PC-3 (cell line): ENCODE measurements at regions not wholly inside any gene's neighbourhood (a gene's known extent, or its start where the extent isn't known, plus 50 kb on each side); places are given as distances from the start of the nearest gene placed in this dataset.

ENCODE experiments used
- ATAC-seq: fragments of 200-7000 bp; cut with Tn5 transposase; 2 replicates; pipeline ENCODE4 v1.9.1; 2020; ENCODE audit warnings: mild to moderate bottlenecking, moderate library complexity
- BruUV-seq: library from RNA; stranded (reverse); fragments of 400-500 nt; replicated peaks from 2 replicates; lab custom pipeline; 2021; lab: Mats Ljungman, UMichigan
- CTCF ChIA-PET: fragments of 300-600 bp; sonication (Branson Sonifier 250); formaldehyde crosslinking; loops from one replicate; lab custom pipeline; 2022; ENCODE audit warnings: antibody characterized with exemption; lab: Charles Lee
- POLR2A ChIA-PET: fragments of 300-600 bp; sonication (Branson Sonifier 250); formaldehyde crosslinking; loops from one replicate; lab custom pipeline; 2022; ENCODE audit warnings: antibody characterized with exemption; ENCODE audit not compliant: unreplicated experiment; lab: Charles Lee
- DNase-seq: peaks from one replicate; pipeline ENCODE4 v3.0.0-alpha.2; 2015
- H2AFZ ChIP-seq: fragments of 300-600 bp; sonication (generic); 2 replicates; pipeline ENCODE4 v1.6.0; 2016; ENCODE audit warnings: antibody characterized with exemption, low read length
- H3F3A ChIP-seq: fragments of 300-600 bp; sonication (generic); one replicate; pipeline ENCODE4 v1.6.0; 2017; ENCODE audit warnings: antibody characterized with exemption, low read length, control low read depth, mild to moderate bottlenecking; ENCODE audit not compliant: unreplicated experiment
- H3K27ac ChIP-seq: fragments of 300-600 bp; sonication (generic); 2 replicates; pipeline ENCODE4 v1.5.1; 2016; ENCODE audit warnings: mild to moderate bottlenecking, low read length
- H3K27me3 ChIP-seq: fragments of 300-600 bp; sonication (generic); 2 replicates; pipeline ENCODE4 v1.6.1; 2016; ENCODE audit warnings: low read length, mixed read lengths
- H3K36me3 ChIP-seq: fragments of 300-600 bp; sonication (generic); 2 replicates; pipeline ENCODE4 v1.6.1; 2016; ENCODE audit warnings: low read depth, mixed run types, low read length, mixed read lengths
- H3K4me1 ChIP-seq: fragments of 300-600 bp; sonication (generic); 2 replicates; pipeline ENCODE4 v1.5.1; 2016; ENCODE audit warnings: low read length; ENCODE audit not compliant: insufficient read depth
- H3K4me2 ChIP-seq: fragments of 300-600 bp; sonication (generic); 2 replicates; pipeline ENCODE4 v1.6.0; 2016; ENCODE audit warnings: low read length
- H3K4me3 ChIP-seq: fragments of 300-600 bp; sonication (generic); 2 replicates; pipeline ENCODE4 v1.5.1; 2016; ENCODE audit warnings: mild to moderate bottlenecking, low read length, mixed read lengths
- H3K79me2 ChIP-seq: fragments of 300-600 bp; sonication (generic); 2 replicates; pipeline ENCODE4 v1.6.1; 2017; ENCODE audit warnings: low read length, mixed read lengths
- H3K9ac ChIP-seq: fragments of 300-600 bp; sonication (generic); 2 replicates; pipeline ENCODE4 v1.6.0; 2016; ENCODE audit warnings: mild to moderate bottlenecking, low read length
- H3K9me2 ChIP-seq: fragments of 300-600 bp; sonication (generic); replicated peaks from 2 replicates; pipeline ENCODE4 v1.6.1; 2016; ENCODE audit warnings: mixed run types, low read length, mixed read lengths
- H3K9me3 ChIP-seq: fragments of 300-600 bp; sonication (generic); 2 replicates; pipeline ENCODE4 v1.6.1; 2016; ENCODE audit warnings: low read length, mixed read lengths
- H4K20me1 ChIP-seq: fragments of 300-600 bp; sonication (generic); 2 replicates; pipeline ENCODE4 v1.6.1; 2016; ENCODE audit warnings: low read length, mixed read lengths
- CTCF ChIP-seq: fragments of 300-600 bp; sonication (generic); conservative IDR thresholded peaks from 2 replicates; pipeline ENCODE4 v1.5.1; 2017; ENCODE audit warnings: antibody characterized with exemption, low read depth, mild to moderate bottlenecking, low read length
- EZH2 ChIP-seq: fragments of 300-600 bp; sonication (generic); IDR thresholded peaks from one replicate; pipeline ENCODE4 v1.6.1; 2017; ENCODE audit warnings: antibody characterized with exemption, mild to moderate bottlenecking, low read length; ENCODE audit not compliant: unreplicated experiment
- EZH2phosphoT487 ChIP-seq: fragments of 300-600 bp; sonication (generic); IDR thresholded peaks from 2 replicates; pipeline ENCODE4 v1.6.1; 2018; ENCODE audit warnings: mild to moderate bottlenecking, antibody characterized with exemption, low read length, borderline replicate concordance
- intact Hi-C: fragments of 100-400 bp; cut with micrococcal nuclease; formaldehyde crosslinking; loops from 2 replicates; pipeline ENCODE4 v1.9.0; 2023

- ATAC-seq (no peak), DNase-seq (no peak)
- intact Hi-C loops: loop anchor here (10.0 kb wide), 1 partner anchor 1201 kb away; no protein-coding TSS in a partner anchor
- Histone ChIP-seq H4K20me1 (no peaks in the 10 kb centered on the region), H3K4me2 (no peak overlapping the region), H3K36me3 (no peaks in the 10 kb centered on the region), H3K9ac (no peak overlapping the region), H3K27me3 (peaks cover 6% of the 10 kb centered on the region), H3K4me3 (no peak overlapping the region), H3K27ac (no peak overlapping the region), H3K79me2 (no peaks in the 10 kb centered on the region), H3K9me3 (no peaks in the 10 kb centered on the region), H3K4me1 (no peaks in the 10 kb centered on the region), H2AFZ (no peak overlapping the region), H3F3A (no peaks in the 10 kb centered on the region), H3K9me2 (no peaks in the 10 kb centered on the region)
- no peak for TF ChIP-seq EZH2
- TF ChIP-seq CTCF: no peak
- no peak for TF ChIP-seq EZH2phosphoT487
- ChIA-PET POLR2A (no interaction called here), CTCF (no interaction called here)
- BruUV-seq: no TSS peak
These were observed 135.2 kb upstream of the SLC24A2 start for GRCh38 chr9:19924080-19924479.

- no peaks in the 10 kb centered on the region for H3K36me3 ChIP-seq
- DNase-seq (peak; percentile 63), ATAC-seq (peak; percentile 44)
- H3K9ac ChIP-seq: no peak overlapping the region
- TF ChIP-seq EZH2phosphoT487: no peak
- peak; percentile 62 for TF ChIP-seq CTCF
- CTCF ChIA-PET: interaction anchor here (0.7 to 1.1 kb wide), 2 partner anchors 62 to 458 kb away, joined by 3 read pairs; no protein-coding TSS in a partner anchor
- no peaks in the 10 kb centered on the region for H3K9me3 ChIP-seq
- POLR2A ChIA-PET: no interaction called here
- intact Hi-C loops: loop anchor here (1.0 to 10.0 kb wide), 3 partner anchors 429 to 1202 kb away; no protein-coding TSS in a partner anchor
- H3K27ac ChIP-seq: no peak overlapping the region
- H3K9me2 ChIP-seq: no peaks in the 10 kb centered on the region
- no peak overlapping the region for H3K4me2 ChIP-seq
- no TSS peak for BruUV-seq
- no peak overlapping the region for H2AFZ ChIP-seq
- no peaks in the 10 kb centered on the region for H3F3A ChIP-seq
- H4K20me1 ChIP-seq: no peaks in the 10 kb centered on the region
- no peaks in the 10 kb centered on the region for H3K79me2 ChIP-seq
- peaks cover 13% of the 10 kb centered on the region for H3K27me3 ChIP-seq
- no peak overlapping the region for H3K4me3 ChIP-seq
- no peaks in the 10 kb centered on the region for H3K4me1 ChIP-seq
These were observed 133.8 kb upstream of the SLC24A2 start for GRCh38 chr9:19922476-19923118.

- Histone ChIP-seq H3K9ac (no peak overlapping the region), H3K79me2 (no peaks in the 10 kb centered on the region), H3K36me3 (no peaks in the 10 kb centered on the region), H3K9me3 (no peaks in the 10 kb centered on the region), H3K4me2 (no peak overlapping the region), H2AFZ (no peak overlapping the region), H3K4me3 (no peak overlapping the region), H3K27me3 (peaks cover 17% of the 10 kb centered on the region), H3K9me2 (no peaks in the 10 kb centered on the region), H3K4me1 (no peaks in the 10 kb centered on the region), H4K20me1 (no peaks in the 10 kb centered on the region), H3F3A (no peaks in the 10 kb centered on the region), H3K27ac (no peak overlapping the region)
- TF ChIP-seq EZH2: no peak
- TF ChIP-seq EZH2phosphoT487: no peak
- no peak for DNase-seq
- BruUV-seq: no TSS peak
- intact Hi-C loops: loop anchor here (10.0 kb wide), 1 partner anchor 1204 kb away; no protein-coding TSS in a partner anchor
- POLR2A ChIA-PET: no interaction called here
- no peak for ATAC-seq
- CTCF ChIA-PET: no interaction called here
These were observed 131.6 kb upstream of the SLC24A2 start for GRCh38 chr9:19920401-19920800.
